ENCODE measurements at regions not wholly inside any gene's neighbourhood (a gene's known extent, or its start where the extent isn't known, plus 50 kb on each side); places are given as distances from the start of the nearest gene placed in this dataset.

DNA sequence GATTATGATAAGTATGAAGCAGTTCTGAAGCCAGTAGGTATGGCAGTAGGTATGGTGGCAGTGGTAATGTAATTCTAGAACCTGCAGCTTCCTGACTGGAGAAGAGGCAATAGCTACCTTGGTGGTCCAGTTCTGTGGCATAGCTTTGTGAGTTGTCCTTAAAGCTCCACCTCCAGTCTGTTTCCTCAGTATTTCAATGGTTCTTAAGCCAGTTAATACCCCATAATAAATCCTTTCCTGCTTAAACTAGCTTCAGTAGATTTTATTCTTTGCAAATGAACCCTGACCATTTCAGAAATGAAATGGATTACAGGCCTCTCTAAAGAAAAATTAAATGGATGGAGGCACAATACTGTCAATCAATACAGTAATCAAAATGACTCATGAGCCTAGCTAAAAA is 117.8 kb upstream of the KRAS start:
- H3K27ac ChIP-seq (replicated peaks) = no peak overlapping the region
- H3K4me3 ChIP-seq (replicated peaks; ENCODE audit: insufficient read depth, low read length) = no peak overlapping the region
- TF ChIP-seq POLR2AphosphoS5 (IDR thresholded peaks at IDR 0.05; ENCODE audit: low read depth) (no peak), GABPA (IDR thresholded peaks at IDR 0.05; ENCODE audit: low read depth) (no peak), CTCF (IDR thresholded peaks at IDR 0.05; ENCODE audit: insufficient read depth, low read length) (no peak), SPI1 (IDR thresholded peaks at IDR 0.05; ENCODE audit: borderline replicate concordance, low read depth) (no peak), REST (IDR thresholded peaks at IDR 0.05; ENCODE audit: insufficient replicate concordance, low read depth) (no peak)
- DNase-seq (ENCODE audit: low read depth in 1 of 2, low spot score in 1 of 2) = no peak
- H3K27me3 ChIP-seq (ENCODE audit: insufficient read depth, poor library complexity, severe bottlenecking) = no peaks in the 10 kb centered on the region

DNA sequence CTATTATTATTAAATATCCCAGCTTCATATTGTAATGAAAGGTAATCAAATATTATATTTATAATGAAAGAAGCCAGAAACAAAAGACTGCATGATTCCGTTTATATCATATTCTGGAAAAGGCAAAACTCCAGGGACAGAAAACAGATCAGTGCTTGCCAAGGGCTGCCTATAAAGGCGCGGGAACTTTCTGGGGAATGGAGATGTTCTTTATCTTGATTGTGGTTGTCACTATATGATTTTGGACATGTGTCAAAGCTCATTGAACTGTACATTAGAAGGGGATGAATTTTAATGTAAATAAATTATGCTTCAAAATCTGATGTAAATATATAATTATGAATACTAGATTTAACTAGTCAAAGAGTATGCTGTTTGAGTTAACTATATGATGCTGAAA is 115.4 kb upstream of the KRAS start:
- Histone ChIP-seq H3K4me3 (replicated peaks; ENCODE audit: insufficient read depth, low read length) (no peak overlapping the region), H3K27me3 (ENCODE audit: insufficient read depth, poor library complexity, severe bottlenecking) (no peaks in the 10 kb centered on the region), H3K27ac (replicated peaks) (no peak overlapping the region)
- DNase-seq (ENCODE audit: low read depth in 1 of 2, low spot score in 1 of 2) = no peak
- no peak for TF ChIP-seq POLR2AphosphoS5 (IDR thresholded peaks at IDR 0.05; ENCODE audit: low read depth)
- no peak for TF ChIP-seq REST (IDR thresholded peaks at IDR 0.05; ENCODE audit: insufficient replicate concordance, low read depth)
- no peak for TF ChIP-seq GABPA (IDR thresholded peaks at IDR 0.05; ENCODE audit: low read depth)
- no peak for TF ChIP-seq SPI1 (IDR thresholded peaks at IDR 0.05; ENCODE audit: borderline replicate concordance, low read depth)
- TF ChIP-seq CTCF (IDR thresholded peaks at IDR 0.05; ENCODE audit: insufficient read depth, low read length) = no peak

- no peak for DNase-seq (ENCODE audit: low read depth in 1 of 2, low spot score in 1 of 2)
- H3K27ac ChIP-seq (replicated peaks) = no peak overlapping the region
- no peak for TF ChIP-seq GABPA (IDR thresholded peaks at IDR 0.05; ENCODE audit: low read depth)
- no peak for TF ChIP-seq CTCF (IDR thresholded peaks at IDR 0.05; ENCODE audit: insufficient read depth, low read length)
- no peak for TF ChIP-seq SPI1 (IDR thresholded peaks at IDR 0.05; ENCODE audit: borderline replicate concordance, low read depth)
- TF ChIP-seq POLR2AphosphoS5 (IDR thresholded peaks at IDR 0.05; ENCODE audit: low read depth) = no peak
- TF ChIP-seq REST (IDR thresholded peaks at IDR 0.05; ENCODE audit: insufficient replicate concordance, low read depth) = no peak
- no peaks in the 10 kb centered on the region for H3K27me3 ChIP-seq (ENCODE audit: insufficient read depth, poor library complexity, severe bottlenecking)
- H3K4me3 ChIP-seq (replicated peaks; ENCODE audit: insufficient read depth, low read length) = no peak overlapping the region
These were observed 114.6 kb upstream of the KRAS start for GRCh38 chr12:25365340-25365730.

Measured in HL-60 (cell line).